Progenitor cell of endocrine pancreas (in vitro differentiated cells): ENCODE measurements at regions not wholly inside any gene's neighbourhood (a gene's known extent, or its start where the extent isn't known, plus 50 kb on each side); places are given as distances from the start of the nearest gene placed in this dataset.

Experiments used
- DNase-seq: peaks from one replicate; pipeline ENCODE4 v3.0.0; 2021; ENCODE audit warnings: low spot score; ENCODE audit not compliant: unreplicated experiment
- H3K27ac Mint-ChIP-seq: 2 replicates; pipeline ENCODE4 v1.8.0; 2021; ENCODE audit warnings: mild to moderate bottlenecking, moderate library complexity, mixed read lengths
- H3K27me3 Mint-ChIP-seq: 2 replicates; pipeline ENCODE4 v1.8.0; 2021; ENCODE audit warnings: mixed read lengths
- H3K36me3 Mint-ChIP-seq: 2 replicates; pipeline ENCODE4 v1.8.0; 2022; ENCODE audit warnings: mixed read lengths; ENCODE audit not compliant: insufficient read depth
- H3K4me1 Mint-ChIP-seq: 2 replicates; pipeline ENCODE4 v1.8.0; 2021; ENCODE audit warnings: low read depth, mixed read lengths
- H3K4me3 Mint-ChIP-seq: 2 replicates; pipeline ENCODE4 v1.8.0; 2021; ENCODE audit warnings: low read depth, mild to moderate bottlenecking, moderate library complexity, mixed read lengths
- H3K9me3 Mint-ChIP-seq: 2 replicates; pipeline ENCODE4 v1.8.0; 2021; ENCODE audit warnings: low read depth, mixed read lengths
- CTCF ChIP-seq: fragments of 200-600 bp; sonication (generic); IDR thresholded peaks from one replicate; pipeline ENCODE4 v1.5.0; 2021; ENCODE audit warnings: antibody characterized with exemption, mild to moderate bottlenecking; ENCODE audit not compliant: unreplicated experiment

- no peak overlapping the region for H3K27ac Mint-ChIP-seq
- H3K4me1 Mint-ChIP-seq, result peaks cover 2% of the 10 kb centered on the region
- H3K36me3 Mint-ChIP-seq, result no peaks in the 10 kb centered on the region
Observed at GRCh38 chr7:124261710-124262109, 228.8 kb upstream of the TMEM229A start.

GRCh38 chr7:124257638-124258308, 224.9 kb upstream of the TMEM229A start:
- no peak for DNase-seq
- Mint-ChIP-seq H3K27me3 (no peaks in the 10 kb centered on the region), H3K27ac (no peak overlapping the region), H3K36me3 (no peaks in the 10 kb centered on the region), H3K4me3 (no peak overlapping the region), H3K9me3 (no peaks in the 10 kb centered on the region), H3K4me1 (peaks cover 2% of the 10 kb centered on the region)
- no peak for TF ChIP-seq CTCF

More at GRCh38 chr7:124261710-124262109, 228.8 kb upstream of the TMEM229A start:
- no peak for DNase-seq
- Mint-ChIP-seq H3K27me3 (no peaks in the 10 kb centered on the region), H3K9me3 (no peaks in the 10 kb centered on the region), H3K4me3 (no peak overlapping the region)
- TF ChIP-seq CTCF, result no peak

- H3K9me3 Mint-ChIP-seq, result no peaks in the 10 kb centered on the region
- H3K4me1 Mint-ChIP-seq, result no peaks in the 10 kb centered on the region
- H3K27ac Mint-ChIP-seq, result no peak overlapping the region
- no peak for DNase-seq
- no peaks in the 10 kb centered on the region for H3K36me3 Mint-ChIP-seq
- no peak overlapping the region for H3K4me3 Mint-ChIP-seq
- no peaks in the 10 kb centered on the region for H3K27me3 Mint-ChIP-seq
- no peak for TF ChIP-seq CTCF
Observed at GRCh38 chr7:124255041-124255655, 222.3 kb upstream of the TMEM229A start.

- H3K27ac Mint-ChIP-seq, result no peak overlapping the region
- H3K9me3 Mint-ChIP-seq, result no peaks in the 10 kb centered on the region
- H3K4me3 Mint-ChIP-seq, result no peak overlapping the region
- no peaks in the 10 kb centered on the region for H3K4me1 Mint-ChIP-seq
- H3K36me3 Mint-ChIP-seq, result no peaks in the 10 kb centered on the region
- no peaks in the 10 kb centered on the region for H3K27me3 Mint-ChIP-seq
- no peak for DNase-seq
- TF ChIP-seq CTCF, result no peak
Observed at GRCh38 chr7:124254396-124254795, 221.5 kb upstream of the TMEM229A start.

- no peak overlapping the region for H3K4me3 Mint-ChIP-seq
- no peak overlapping the region for H3K27ac Mint-ChIP-seq
- no peak for TF ChIP-seq CTCF
- DNase-seq, result no peak
- no peaks in the 10 kb centered on the region for H3K4me1 Mint-ChIP-seq
- peaks cover 4% of the 10 kb centered on the region for H3K9me3 Mint-ChIP-seq
- no peaks in the 10 kb centered on the region for H3K27me3 Mint-ChIP-seq
- H3K36me3 Mint-ChIP-seq, result no peaks in the 10 kb centered on the region
Observed at GRCh38 chr7:124251636-124252035, 218.8 kb upstream of the TMEM229A start.
